Suprapubic skin (tissue), 4 donors: ENCODE measurements at regions not wholly inside any gene's neighbourhood (a gene's known extent, or its start where the extent isn't known, plus 50 kb on each side); places are given as distances from the start of the nearest gene placed in this dataset.
"Not testable (repeated sequence)": the region's sequence is repeated elsewhere in the genome, so short reads cannot be mapped to it uniquely, and the experiment has no call there.

Source experiments
- EP300 ChIP-seq: sonication (generic); formaldehyde crosslinking; IDR thresholded peaks from one replicate; pipeline ENCODE4 v1.6.1; 2017; ENCODE audit warnings: antibody characterized with exemption
- POLR2A ChIP-seq, 2 donors: fragments of 450-650 bp; IDR thresholded peaks; one replicate each; pipeline ENCODE4 v1.6.1; 2017; ENCODE audit warnings: antibody characterized with exemption in 2 of 2, mild to moderate bottlenecking in 2 of 2, moderate library complexity in 2 of 2
- POLR2AphosphoS5 ChIP-seq, 3 donors: sonication (generic); formaldehyde crosslinking; IDR thresholded peaks; one replicate each; pipeline ENCODE4 v1.6.1; 2017; ENCODE audit warnings: antibody characterized with exemption in 3 of 3
- TF ChIP-seq, protein P1 (sequence below), 2 donors: fragments of 200-600 bp in 1 of 2; fragments of 450-650 bp in 1 of 2; sonication (generic) in 1 of 2; IDR thresholded peaks; one replicate each; pipeline ENCODE4 v1.5.1; 2016 to 2019; ENCODE audit warnings: antibody characterized with exemption in 2 of 2, mild to moderate bottlenecking in 1 of 2, moderate library complexity in 1 of 2

DNA sequence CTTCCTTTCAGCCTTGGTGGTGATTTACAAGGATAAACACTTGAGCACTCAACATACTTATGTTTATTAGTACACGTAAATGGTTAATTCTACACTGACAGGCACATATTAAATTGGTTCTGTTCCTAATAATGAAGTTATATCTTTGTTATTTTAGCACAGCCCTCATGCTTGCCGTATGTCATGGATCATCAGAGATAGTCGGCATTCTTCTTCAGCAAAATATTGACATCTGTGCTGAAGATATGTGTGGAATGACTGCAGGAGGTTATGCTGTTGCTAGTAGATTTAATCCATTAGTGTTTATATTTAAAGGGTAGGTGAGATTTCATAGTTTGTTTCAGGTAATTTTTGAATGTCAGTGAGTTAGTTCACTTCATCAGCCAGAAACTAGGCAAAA lies 73.0 kb upstream of the ACBD5 start:
- TF ChIP-seq, protein P1, sequence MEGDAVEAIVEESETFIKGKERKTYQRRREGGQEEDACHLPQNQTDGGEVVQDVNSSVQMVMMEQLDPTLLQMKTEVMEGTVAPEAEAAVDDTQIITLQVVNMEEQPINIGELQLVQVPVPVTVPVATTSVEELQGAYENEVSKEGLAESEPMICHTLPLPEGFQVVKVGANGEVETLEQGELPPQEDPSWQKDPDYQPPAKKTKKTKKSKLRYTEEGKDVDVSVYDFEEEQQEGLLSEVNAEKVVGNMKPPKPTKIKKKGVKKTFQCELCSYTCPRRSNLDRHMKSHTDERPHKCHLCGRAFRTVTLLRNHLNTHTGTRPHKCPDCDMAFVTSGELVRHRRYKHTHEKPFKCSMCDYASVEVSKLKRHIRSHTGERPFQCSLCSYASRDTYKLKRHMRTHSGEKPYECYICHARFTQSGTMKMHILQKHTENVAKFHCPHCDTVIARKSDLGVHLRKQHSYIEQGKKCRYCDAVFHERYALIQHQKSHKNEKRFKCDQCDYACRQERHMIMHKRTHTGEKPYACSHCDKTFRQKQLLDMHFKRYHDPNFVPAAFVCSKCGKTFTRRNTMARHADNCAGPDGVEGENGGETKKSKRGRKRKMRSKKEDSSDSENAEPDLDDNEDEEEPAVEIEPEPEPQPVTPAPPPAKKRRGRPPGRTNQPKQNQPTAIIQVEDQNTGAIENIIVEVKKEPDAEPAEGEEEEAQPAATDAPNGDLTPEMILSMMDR (IDR thresholded peaks at IDR 0.05): not testable (repeated sequence)
- not testable (repeated sequence) for TF ChIP-seq POLR2A (IDR thresholded peaks at IDR 0.05); POLR2AphosphoS5 (IDR thresholded peaks at IDR 0.05); EP300
